Inflammatory macrophage treated with lipopolysaccharide for 1 hour (primary cell): ENCODE measurements at regions not wholly inside any gene's neighbourhood (a gene's known extent, or its start where the extent isn't known, plus 50 kb on each side); places are given as distances from the start of the nearest gene placed in this dataset.
"Not testable (repeated sequence)": the region's sequence is repeated elsewhere in the genome, so short reads cannot be mapped to it uniquely, and the experiment has no call there.

Experiments used
- DNase-seq, 2 donors: peaks; one replicate each; pipeline ENCODE4 v3.0.0-alpha.2; 2020 to 2022

DNA sequence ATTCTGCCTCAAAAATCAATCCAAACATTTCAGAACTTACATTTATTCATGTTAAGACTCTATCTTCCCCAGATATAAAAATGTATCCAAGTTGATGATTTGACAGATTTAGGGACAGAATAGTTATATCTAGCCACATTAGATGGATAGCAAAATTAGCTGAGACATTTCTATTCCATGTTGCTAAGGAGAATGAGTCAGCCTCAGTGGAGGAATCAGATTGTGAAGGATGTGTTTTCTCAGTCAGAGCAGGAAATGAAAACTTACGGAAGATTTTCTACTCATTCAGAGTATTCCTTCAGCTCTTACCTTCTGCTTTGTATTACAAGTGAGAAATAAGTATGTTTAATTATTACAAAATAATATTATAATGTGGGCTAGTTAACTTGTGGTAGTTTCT, 556.3 kb upstream of the ANO3 start:
- no peak for DNase-seq

DNA sequence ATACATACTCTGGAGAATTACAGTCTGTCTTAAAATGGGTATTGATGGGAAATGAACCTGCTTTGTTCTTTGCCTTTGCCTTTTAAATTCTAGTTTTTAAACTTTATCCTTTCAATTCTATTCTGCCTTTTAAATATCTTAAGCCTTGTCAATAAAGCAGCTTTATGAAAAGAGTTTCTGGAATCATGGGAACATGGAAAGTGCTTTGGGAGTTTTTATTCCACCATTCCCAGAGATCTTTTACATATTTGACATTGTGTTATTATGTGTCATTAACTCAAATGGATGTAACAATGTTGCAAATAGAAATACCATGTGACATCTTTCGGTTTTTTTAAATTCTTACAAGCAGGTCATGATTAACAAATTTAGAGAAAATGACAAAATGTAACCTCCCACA, 555.7 kb upstream of the ANO3 start:
- DNase-seq = no peak

DNA sequence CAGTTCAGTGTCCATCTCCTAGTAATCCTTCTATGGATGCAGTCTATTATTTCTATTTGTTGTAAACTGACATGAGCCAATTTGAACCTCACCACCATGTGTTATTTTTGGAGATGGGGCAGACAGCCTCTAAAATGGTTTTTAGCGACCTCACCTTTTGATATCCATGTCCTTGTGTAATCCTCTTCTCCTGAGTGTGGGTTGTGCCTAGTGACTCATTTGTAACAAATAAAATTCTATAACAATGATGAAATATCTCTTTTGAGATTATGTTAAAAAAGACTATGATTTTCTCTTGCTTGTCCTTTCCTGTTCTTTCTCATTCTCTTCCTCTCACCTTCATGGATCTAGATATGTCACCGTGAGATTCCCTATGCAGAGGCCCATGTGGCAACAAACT, 554.6 kb upstream of the ANO3 start:
- no peak for DNase-seq

DNA sequence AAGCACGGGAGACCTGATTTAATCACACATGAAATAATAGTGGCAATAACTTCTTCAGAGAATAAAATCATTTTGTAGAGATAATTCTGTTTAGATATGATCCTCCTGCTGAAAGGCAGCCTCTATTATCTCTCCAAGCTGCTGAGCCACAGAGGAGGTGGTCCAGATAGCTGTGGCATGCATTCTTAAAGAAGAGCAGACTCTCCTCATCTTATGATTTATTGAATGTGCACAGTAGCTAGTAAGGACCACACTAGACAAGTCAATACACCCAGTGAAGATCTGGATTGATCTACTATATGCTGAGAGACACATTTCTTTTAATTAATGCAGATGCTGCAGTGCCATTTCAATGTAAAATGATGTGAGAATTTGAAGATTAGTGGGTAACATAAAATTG, 552.9 kb upstream of the ANO3 start:
- DNase-seq = no peak

DNA sequence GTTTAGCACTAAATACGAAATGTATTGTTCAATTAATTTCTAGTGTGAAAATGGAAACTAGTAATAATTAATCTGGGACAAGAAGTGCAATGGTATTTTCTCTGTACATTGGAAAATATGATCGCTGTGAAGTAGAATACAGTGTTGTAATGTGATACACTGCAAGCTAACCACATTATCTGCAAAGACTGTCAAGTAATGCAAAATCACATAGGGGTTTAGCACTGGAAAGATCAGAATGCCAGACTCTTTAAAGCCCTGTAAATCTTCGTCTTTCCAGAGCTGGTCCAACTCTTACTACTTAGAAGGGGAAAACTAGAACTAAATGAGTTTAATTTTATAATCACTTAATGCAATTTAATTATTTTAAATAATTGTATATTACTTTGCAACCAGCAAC, 544.5 kb upstream of the ANO3 start:
- no peak for DNase-seq

DNA sequence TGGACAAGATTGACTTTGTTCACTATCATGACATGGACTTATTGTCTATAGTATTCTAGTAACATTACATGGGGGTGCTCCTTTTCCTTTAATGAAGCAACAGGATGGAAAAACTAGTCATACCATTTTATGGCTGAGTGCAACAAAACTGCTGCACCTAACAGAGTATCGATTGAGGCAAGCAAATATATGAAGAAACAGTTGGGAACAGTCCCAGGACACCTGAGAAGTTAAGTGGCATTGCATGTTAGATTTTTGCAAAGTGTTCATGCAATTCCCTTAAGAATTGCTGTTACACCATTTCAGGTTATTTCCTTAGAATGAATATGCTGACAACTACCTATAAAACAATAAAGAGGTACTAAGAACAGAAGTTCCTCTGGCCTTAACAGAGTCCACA, 541.5 kb upstream of the ANO3 start:
- no peak for DNase-seq

DNA sequence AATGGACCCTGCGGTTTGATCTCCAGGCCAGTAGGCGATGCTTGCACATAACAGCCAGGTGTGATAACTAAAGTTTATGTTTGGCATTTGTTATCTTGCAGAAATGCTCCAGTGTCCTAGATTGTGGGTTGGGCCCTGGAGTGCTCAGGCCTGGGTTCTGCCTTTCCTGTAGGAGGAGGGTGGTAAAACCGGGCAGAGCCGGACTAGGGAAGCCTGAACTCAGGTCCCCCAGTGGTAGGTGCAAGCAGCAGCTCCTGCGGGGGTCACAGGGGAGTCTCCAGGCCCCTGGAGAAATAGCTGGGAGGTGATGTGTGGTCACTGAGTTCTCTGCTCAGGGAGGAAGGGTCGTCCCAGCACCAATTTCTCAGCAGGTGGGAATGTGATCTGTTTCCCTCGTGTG, 538.3 kb upstream of the ANO3 start:
- DNase-seq = no peak

DNA sequence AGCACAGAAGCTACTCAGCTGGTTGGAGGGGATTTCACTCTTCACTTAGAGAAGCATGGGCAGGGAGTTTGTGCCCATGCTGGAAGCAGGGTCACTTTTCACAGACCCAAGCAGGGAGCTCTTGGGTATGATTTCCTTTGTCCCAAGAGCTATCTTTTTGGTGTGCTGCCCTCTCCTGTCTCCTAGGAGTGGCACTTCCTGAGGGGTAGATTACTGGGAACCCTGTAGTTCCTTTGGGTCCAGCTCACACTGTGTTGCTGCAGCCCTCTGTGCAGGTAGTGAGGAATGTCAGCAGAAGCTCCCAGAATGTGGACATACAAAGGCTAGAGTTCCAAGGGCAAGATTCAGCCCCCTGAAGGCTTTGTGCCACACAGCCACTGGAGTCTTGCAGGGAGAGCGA, 537.1 kb upstream of the ANO3 start:
- no peak for DNase-seq

DNA sequence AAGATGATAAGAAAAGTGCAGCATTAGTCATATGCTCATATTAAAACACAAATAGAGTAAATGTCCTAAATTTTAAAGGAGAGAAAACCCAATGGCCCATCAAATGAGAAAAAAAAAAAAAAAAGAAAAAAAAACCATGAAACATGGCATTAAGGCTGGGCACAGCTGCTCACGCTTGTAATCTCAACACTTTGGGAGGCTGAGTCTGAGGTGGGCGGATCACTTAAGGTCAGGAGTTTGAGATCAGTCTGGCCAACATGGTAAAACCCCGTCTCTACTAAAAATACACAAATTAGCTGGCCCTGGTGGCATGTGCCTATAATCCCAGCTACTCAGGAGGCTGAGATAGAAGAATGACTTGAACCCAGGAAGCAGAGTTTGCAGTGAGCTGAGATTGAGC, 515.5 kb upstream of the ANO3 start:
- DNase-seq = no peak

DNA sequence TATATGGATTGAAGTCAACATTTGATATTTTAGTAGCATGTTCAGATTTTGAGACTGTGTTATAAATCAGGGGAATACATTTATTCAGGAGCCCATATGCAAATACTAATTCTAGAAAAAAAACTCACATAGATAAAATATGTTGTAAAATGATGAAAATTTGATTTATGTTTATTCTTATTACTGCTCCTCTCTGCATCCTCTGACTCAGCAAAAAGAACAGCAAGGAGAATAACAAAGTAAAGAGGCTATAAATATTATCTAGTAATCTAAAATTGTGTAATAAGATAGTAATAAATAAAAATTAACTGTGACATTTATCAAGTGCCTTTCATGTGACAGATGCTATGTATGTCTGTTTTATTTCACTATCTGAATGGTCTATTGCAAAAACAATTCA, 507.2 kb upstream of the ANO3 start:
- DNase-seq = no peak

DNA sequence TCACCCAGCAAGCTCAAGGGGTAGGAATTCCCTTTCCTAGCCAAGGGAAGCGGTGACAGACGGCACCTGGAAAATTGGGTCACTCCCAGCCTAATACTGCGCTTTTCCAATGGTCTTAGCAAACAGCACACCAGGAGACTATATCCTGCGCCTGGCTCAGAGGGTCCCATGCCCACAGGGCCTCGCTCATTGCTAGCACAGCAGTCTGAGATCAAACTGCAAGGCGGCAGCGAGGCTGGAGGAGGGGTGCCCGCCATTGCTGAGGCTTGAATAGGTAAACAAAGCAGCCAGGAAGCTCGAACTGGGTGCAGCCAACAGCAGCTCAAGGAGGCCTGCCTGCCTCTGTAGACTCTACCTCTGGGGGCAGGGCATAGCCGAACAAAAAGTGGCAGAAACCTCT, 500.4 kb upstream of the ANO3 start:
- not testable (repeated sequence) for DNase-seq

DNA sequence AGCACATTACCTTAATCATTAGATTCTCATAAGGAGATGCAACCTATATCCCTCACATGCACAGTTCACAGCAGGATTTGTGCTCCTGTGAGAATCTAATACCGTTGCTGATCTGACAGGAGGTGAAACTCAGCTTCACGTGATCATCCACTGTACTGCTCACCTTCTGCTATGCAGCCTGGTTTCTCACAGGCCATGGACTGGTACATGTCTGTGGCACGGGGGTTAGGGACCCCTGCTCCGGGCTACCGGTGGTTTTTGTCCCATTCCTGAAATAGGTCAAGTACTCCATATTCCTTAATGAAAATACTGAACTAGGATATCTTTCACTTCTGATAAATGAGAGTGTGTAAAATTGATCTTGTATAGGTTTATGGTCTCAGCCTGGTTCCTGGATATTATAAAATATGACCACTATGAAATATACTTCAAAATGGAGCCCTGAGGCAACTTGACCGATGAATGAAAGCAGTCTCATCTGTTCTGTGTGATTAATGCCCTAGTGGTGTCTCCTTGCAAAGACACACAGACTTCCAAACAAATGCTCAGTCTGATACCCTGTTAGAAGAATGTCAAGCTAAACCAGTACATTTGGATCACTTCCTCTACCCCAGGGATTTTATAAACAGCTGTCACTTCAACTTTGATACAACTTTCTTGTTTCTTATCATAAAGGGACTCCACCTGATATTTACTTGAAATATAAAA, 492.9 kb upstream of the ANO3 start:
- DNase-seq = no peak

DNA sequence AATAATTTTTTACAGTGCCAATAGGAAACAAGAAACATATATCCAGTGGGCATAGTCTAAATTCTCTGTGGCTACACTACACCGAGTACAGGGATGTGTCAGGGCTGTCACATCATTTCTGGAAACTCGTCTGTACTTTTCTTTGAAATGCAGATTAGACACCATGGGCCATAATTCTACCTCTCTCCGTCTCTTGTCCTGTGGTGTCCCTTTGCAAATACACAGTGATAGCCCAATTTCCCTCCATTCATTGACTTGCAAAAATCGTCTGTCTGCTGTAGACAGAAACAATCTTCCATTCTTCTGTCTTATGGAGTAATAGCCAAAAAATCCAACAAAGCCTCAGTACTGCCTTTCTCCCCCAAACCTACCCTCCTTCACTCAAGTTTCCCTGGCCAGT, 487.1 kb upstream of the ANO3 start:
- no peak for DNase-seq

DNA sequence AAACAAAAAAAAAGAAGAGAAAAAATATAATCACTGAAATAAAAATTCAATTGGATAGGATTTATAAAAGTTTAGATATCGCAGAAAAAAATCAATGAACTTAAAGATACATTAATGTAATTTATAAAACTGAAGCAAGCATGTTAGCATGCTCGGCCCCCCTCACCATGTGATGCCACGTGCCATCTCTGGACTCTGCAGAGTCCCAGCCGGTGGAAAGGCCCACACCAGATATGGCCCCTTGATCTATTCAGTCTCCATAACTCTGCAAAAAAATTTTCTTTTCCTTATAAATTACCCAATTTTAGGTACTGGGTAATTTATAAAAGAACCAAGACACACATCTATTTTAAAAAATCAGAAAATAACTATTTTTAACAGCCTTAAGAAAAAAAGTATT, 476.0 kb upstream of the ANO3 start:
- no peak for DNase-seq

DNA sequence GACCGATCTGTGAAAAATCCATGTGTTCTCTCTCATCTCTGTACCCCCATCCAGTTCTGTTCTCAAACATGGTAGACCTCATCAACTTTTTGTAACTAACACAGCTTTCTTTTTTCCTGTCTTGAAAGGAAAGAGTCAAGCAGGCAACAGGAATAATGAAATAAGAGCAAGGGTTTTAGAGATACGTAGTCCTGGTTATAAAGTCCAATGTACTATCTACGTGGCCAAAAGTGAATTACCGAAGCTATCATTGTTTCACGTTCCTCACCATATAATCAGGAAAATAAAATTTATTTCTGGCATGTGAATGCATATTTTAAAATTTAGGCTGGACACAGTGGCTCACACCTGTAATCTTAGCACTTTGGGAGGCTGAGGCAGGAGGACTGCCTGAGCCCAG, 472.2 kb upstream of the ANO3 start:
- no peak for DNase-seq

DNA sequence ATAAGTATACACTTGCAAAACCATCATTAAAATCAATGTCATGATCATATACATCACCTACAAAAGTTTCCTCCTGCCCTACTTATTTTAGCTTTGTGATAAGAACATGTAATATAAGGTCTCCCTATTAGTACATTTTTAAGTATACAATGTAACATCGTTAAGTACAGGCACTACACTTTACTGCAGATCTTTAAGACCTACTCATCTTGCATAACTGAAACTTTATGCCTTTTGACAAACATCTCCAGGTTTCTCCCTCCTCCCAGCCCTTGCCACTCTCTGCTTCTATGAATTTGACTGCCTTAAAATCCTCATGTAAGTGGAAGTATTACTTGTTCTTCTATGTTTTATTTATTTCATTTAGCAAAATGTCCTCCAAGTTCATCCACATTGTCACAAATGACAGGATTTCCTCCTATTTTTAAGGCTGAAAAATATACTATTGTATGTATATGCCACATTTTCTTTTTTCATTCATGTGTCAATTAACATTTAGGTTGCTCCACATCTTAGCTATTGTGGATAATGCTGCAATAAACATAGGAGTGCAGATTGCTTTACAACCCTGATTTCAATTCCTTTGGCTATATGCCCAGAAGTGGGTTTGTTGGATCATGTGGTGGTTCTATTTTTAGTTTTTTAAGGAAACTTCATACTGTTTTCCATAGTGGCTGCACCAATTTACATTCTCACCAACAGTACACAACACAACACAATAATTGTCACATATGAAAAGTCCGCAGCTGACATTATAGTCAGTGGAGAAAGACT, 471.1 kb upstream of the ANO3 start:
- no peak for DNase-seq

DNA sequence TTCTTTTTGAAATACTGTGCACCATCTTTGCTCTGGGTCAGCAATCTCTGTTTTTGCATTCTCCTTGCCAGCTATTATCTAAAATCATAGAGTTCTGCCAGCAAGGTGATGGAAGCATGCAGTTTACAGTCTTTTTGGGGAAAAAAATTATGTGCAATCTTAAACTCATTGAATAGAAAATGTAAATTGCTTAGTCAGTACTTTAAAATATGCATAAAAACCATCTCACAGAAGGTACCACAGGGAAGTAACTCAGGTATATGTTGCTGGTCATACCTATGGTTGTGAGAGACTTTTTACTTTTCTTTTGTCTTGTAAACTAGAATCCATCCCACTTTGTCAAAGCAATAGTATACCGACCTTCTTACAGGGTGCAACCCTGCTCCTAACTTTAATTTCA, 469.8 kb upstream of the ANO3 start:
- no peak for DNase-seq

DNA sequence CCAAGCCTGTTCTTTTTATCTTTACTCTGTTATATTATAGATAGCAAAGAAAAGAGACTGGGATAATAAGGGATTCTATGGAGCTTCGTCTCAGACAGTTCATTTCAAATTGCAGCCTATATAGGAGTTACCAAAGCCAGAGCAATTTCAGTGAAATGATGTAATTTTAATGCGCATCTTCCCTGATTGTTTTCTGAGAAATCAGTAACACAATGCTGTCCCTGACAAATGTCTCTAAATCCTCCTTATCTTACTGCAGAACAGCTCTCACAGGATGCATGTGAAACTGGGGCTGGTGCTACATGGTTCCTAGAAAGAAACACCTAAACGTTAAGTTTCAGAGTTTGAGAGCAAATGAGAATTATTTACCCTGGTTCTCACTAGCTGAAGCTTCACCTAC, 467.9 kb upstream of the ANO3 start:
- DNase-seq = no peak

DNA sequence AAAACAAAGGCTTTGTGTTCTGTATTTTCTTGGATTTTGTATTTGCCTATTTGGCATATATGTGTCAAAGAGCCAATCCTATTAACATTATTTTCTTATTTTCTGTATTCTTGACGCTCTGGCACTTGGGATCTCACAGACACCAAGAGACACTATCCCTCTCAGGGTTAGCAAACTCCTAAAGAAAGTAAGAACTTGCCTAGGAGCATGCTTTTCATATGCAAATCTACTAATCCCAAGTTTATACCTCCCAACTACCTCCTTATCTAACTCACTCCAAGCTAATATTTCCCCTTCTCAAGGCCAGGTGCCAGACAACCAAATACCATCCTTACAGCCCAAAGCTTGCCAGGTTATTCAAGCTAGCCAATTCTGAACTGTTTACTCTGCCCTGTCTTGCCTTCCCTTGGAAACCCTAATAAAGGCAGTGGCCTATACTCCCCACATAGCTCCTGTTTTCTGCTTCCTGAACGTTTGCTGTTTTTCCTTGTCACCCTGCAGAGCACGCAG, 455.4 kb upstream of the ANO3 start:
- no peak for DNase-seq

DNA sequence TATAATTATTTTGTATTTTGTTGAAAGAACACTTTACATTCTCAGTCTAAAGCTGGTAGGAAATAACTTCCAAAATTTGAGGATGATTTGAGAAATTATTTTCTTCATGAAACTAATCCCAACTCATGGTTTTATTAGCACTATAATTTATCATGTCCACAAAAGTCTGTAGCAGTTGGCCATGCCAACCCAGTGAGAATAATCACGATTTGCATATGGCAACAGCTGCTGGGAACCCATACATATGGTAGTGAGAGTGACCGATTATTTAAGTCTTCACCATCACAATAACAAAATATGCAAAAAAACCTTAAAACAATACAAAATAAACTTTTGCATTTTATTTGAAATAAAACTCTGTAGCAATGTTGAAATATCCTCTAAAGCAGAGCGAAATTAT, 445.9 kb upstream of the ANO3 start:
- DNase-seq = no peak

DNA sequence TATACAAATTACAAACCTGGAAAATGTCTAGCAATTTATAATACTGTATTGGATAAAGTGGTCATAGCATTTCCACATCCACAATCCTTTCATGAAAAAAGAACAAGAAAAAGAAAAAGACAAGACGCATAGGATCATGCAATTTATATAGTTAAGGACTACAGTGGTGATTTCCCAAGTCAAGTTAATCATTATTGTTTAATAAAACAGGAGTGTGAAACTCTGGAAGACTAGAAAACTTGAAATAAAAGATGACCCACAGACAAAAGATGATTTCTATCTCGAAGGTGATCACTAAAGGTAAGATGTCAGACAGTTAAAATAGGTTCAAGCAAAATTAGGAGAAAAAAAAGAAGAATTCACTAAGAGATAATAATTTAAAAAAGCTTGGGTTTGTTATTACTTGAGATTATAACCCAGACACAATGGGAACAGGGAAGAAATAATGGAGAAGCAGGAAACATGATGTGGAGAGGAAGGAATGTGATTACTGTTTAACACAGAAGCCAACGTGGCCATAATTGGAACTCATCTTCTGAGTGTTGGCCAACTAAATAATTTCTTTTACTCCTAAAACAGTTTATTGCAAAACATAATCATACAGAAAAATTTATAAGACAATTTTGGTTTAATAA, 441.2 kb upstream of the ANO3 start:
- DNase-seq = no peak

DNA sequence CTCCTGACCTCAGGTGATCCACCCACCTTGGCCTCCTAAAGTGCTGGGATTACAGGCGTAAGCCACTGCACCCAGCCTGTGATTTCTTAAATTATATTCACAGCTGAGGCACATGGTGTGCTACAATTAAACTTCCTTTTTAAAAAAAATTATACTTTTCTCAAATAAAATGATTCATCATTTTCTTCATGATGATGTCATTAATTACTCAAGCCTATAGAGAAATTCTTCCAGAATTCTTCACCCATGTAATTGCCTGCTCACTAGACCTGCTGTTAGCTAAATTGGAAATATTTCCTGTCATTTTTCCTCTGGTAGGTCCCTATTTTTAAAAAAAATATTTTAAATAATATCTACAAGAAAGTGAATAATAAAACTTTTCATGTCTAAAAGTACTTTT, 440.0 kb upstream of the ANO3 start:
- DNase-seq = no peak

DNA sequence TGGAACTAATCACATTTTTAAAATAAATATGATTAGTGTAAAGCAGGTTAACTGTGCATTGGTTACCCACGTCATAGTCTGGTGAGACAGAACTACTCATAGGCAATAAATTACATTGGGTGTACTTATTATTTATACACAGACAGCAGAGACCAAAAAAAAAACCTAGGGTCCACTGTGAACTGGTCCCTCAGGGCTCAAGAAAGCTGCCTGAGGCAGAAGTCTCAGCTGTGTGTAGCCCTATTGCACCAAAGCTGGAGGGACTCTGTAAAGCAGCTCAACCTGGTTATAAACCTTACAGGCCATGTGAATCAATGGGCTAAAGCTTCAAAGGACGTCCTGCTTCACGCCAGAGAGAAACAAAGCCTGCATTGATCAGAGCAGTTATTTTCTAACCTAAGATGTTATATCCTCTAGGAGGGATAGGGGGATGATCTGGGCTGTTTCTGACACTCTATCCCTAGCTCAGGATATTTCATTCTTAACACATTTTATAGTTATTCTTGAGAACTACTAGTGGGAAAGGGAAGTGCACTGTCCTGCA, 432.2 kb upstream of the ANO3 start:
- DNase-seq = no peak

DNA sequence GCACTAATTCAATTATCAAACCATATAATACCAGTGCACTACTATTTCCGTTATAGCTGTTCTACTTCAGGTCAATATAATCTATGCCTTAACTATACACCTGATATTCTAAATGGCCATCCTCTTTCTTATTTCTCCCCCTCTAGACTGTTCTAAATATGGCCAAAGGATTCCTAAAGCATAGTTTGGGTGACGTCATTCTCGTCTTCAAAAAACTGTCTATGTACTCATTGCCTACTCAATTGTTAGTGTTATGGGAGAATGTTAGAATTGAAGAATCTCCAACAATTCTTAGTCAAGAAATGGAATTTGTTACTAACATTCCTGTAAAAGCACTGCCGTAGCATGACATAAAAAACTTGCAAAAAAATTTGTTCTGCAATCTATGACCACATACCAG, 431.1 kb upstream of the ANO3 start:
- DNase-seq = no peak
